Esophagus muscularis mucosa (tissue), 4 donors: ENCODE measurements at regions not wholly inside any gene's neighbourhood (a gene's known extent, or its start where the extent isn't known, plus 50 kb on each side); places are given as distances from the start of the nearest gene placed in this dataset.
"Not testable (repeated sequence)": the region's sequence is repeated elsewhere in the genome, so short reads cannot be mapped to it uniquely, and the experiment has no call there.

ENCODE experiments used
- DNase-seq: peaks from one replicate; pipeline ENCODE4 v3.0.0-alpha.2; 2017; ENCODE audit errors: extremely low spot score
- H3K27ac ChIP-seq, 4 donors: fragments of 200-600 bp; sonication (generic); replicated peaks in 1 of 4; 1 replicate in 3 of 4; 2 replicates in 1 of 4; pipeline ENCODE4 v1.5.1; 2016 to 2019; ENCODE audit warnings: mild to moderate bottlenecking in 1 of 4
- H3K27me3 ChIP-seq, 4 donors: fragments of 200-600 bp; sonication (generic); one replicate each; pipeline versions ENCODE4 v1.5.1 to v1.6.0; 2016 to 2019
- H3K36me3 ChIP-seq, 4 donors: fragments of 200-600 bp; sonication (generic); one replicate each; pipeline ENCODE4 v1.5.1; 2016 to 2019
- H3K4me1 ChIP-seq, 4 donors: fragments of 200-600 bp; sonication (generic); one replicate each; pipeline ENCODE4 v1.5.1; 2016 to 2019
- H3K4me3 ChIP-seq, 4 donors: fragments of 200-600 bp; sonication (generic); 1 replicate in 2 of 4; 2 replicates in 2 of 4; pipeline ENCODE4 v1.5.1; 2016 to 2019; ENCODE audit warnings: mild to moderate bottlenecking in 4 of 4, moderate library complexity in 1 of 4
- H3K9me3 ChIP-seq, 4 donors: fragments of 200-600 bp; sonication (generic); 1 replicate in 3 of 4; 2 replicates in 1 of 4; pipeline ENCODE4 v1.5.1; 2016 to 2019
- EP300 ChIP-seq: sonication (generic); formaldehyde crosslinking; IDR thresholded peaks from one replicate; pipeline ENCODE4 v1.6.1; 2017; ENCODE audit warnings: antibody characterized with exemption
- POLR2A ChIP-seq: fragments of 450-650 bp; IDR thresholded peaks from one replicate; pipeline ENCODE4 v1.6.1; 2017; ENCODE audit warnings: antibody characterized with exemption, moderate library complexity, mild to moderate bottlenecking, low read depth
- POLR2AphosphoS5 ChIP-seq, 2 donors: sonication (generic); formaldehyde crosslinking; IDR thresholded peaks; one replicate each; pipeline ENCODE4 v1.6.1; 2017; ENCODE audit warnings: antibody characterized with exemption in 2 of 2
- WGBS: methylation state at CpG from one replicate; pipeline ENCODE4 v1.1.5; 2018; 5-methylcytosine and 5-hydroxymethylcytosine counted together
- intact Hi-C: fragments of 100-400 bp; cut with DNase I; formaldehyde crosslinking; loops from one replicate; pipeline ENCODE4 v1.15.1; 2023
- TF ChIP-seq, protein P1 (sequence below), 3 experiments: fragments of 200-600 bp in 2 of 3; fragments of 450-650 bp in 1 of 3; sonication (generic) in 2 of 3; IDR thresholded peaks; one replicate each; pipeline ENCODE4 v1.5.1; 2017 to 2019; ENCODE audit warnings: antibody characterized with exemption in 3 of 3, mild to moderate bottlenecking in 2 of 3, moderate library complexity in 1 of 3

DNA sequence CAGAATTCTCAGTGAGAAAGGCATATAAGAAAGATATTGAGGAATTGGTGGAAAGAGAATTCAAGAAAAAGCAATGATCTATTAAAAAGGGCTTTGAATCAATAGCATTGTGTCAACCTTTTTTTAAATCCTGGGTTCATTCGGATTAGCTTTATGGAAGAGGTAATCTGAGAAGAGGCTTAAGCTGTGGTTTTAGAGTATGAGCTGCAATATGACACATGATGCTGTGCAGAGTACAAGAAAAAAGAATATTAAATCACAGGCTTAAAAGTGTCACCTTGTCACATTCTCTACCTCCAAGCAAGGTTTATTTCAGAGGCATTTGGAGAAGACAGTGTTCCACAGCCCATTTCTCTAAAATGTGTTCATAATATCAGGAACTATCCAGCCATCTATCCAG is 128.9 kb downstream of the RTP4 start:
- H3K36me3 ChIP-seq, result no peaks in the 10 kb centered on the region
- no peak overlapping the region for H3K4me3 ChIP-seq
- DNase-seq, result no peak
- 88% methylated on average over 1 of the region's 1 CpG for WGBS
- TF ChIP-seq POLR2A (no peak), EP300 (no peak)
- TF ChIP-seq, protein P1, sequence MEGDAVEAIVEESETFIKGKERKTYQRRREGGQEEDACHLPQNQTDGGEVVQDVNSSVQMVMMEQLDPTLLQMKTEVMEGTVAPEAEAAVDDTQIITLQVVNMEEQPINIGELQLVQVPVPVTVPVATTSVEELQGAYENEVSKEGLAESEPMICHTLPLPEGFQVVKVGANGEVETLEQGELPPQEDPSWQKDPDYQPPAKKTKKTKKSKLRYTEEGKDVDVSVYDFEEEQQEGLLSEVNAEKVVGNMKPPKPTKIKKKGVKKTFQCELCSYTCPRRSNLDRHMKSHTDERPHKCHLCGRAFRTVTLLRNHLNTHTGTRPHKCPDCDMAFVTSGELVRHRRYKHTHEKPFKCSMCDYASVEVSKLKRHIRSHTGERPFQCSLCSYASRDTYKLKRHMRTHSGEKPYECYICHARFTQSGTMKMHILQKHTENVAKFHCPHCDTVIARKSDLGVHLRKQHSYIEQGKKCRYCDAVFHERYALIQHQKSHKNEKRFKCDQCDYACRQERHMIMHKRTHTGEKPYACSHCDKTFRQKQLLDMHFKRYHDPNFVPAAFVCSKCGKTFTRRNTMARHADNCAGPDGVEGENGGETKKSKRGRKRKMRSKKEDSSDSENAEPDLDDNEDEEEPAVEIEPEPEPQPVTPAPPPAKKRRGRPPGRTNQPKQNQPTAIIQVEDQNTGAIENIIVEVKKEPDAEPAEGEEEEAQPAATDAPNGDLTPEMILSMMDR (IDR thresholded peaks at IDR 0.05), result no peak
- H3K9me3 ChIP-seq, result peaks cover 0 to 5% (median 2%) of the 10 kb centered on the region in 4 donors
- no peaks in the 10 kb centered on the region for H3K4me1 ChIP-seq
- H3K27me3 ChIP-seq, result no peaks in the 10 kb centered on the region
- no peak overlapping the region for H3K27ac ChIP-seq
- intact Hi-C loops, result no loop called here

DNA sequence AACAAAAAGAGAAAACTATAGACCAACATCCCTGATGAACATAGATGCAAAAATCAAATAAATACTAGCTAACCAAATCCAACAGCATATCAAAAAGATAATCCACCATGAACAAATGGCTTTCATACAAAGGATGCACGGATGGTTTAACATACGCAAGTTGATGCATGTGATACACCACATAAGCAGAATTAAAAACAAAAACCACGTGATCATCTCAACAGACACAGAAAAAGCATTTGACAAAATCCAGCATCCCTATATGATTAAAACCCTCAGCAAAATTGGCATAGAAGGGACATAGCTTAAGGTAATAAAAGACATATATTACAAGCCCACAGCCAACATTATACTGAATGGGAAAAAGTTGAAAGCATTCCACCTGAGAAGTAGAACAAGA is 125.9 kb downstream of the RTP4 start:
- H3K27me3 ChIP-seq, H3K4me1 ChIP-seq, H3K36me3 ChIP-seq, intact Hi-C loops, H3K4me3 ChIP-seq, H3K27ac ChIP-seq: not testable (repeated sequence)
- 83% methylated on average over 3 of the region's 3 CpGs for WGBS
- DNase-seq, result peak; percentile 19
- H3K9me3 ChIP-seq, result peaks cover 0 to 15% (median 2%) of the 10 kb centered on the region in 4 donors

DNA sequence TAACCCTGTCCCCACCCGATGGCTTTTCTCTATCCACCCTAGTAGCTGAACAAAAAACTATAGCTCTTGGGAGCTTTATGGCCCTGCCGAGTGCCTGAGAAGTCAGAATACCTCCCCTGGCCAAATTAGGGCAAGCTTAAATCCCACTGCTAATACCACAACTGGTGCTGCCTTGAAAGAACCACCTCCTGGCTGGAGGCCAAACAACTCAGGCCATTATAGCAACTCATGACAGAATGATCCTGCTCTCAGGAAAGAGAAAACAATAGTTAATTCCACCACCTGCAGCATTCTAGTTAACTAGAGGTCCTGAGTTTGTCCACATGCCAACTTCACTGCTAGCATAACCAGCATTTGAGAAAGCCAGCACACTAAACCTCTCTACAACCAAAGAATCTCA is 123.2 kb downstream of the RTP4 start:
- Histone ChIP-seq H3K36me3 (no peaks in the 10 kb centered on the region), H3K9me3 (peaks cover 0 to 15% (median 2%) of the 10 kb centered on the region in 4 donors), H3K27me3 (no peaks in the 10 kb centered on the region), H3K4me1 (no peaks in the 10 kb centered on the region), H3K4me3 (no peak overlapping the region), H3K27ac (no peak overlapping the region)
- DNase-seq, result peak; percentile 53
- TF ChIP-seq, protein P1 (IDR thresholded peaks at IDR 0.05), result no peak
- no peak for TF ChIP-seq POLR2AphosphoS5 (IDR thresholded peaks at IDR 0.05)
- TF ChIP-seq EP300, result no peak
- TF ChIP-seq POLR2A, result no peak
- WGBS, result 93% methylated on average over 2 of the region's 2 CpGs
- intact Hi-C loops, result no loop called here

DNA sequence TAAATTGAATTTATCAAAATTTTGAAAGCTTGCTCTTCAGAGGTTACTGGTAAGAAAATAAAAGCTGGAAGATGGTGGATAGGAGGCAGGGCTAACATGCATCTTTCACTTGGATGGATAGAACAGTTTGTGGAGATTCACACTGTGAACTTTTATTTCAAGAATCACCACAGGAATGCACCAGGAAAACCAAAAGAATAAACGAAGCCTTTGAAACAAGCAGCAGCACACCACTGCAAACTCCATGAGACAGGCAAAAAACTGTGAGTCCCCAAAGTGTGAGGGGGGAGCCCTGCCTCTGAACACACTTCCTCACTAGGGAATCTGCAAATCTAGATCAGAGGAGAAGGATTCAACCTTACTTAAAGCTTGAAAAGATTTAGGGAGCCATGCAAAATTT is 122.2 kb downstream of the RTP4 start:
- no peaks in the 10 kb centered on the region for H3K36me3 ChIP-seq

DNA sequence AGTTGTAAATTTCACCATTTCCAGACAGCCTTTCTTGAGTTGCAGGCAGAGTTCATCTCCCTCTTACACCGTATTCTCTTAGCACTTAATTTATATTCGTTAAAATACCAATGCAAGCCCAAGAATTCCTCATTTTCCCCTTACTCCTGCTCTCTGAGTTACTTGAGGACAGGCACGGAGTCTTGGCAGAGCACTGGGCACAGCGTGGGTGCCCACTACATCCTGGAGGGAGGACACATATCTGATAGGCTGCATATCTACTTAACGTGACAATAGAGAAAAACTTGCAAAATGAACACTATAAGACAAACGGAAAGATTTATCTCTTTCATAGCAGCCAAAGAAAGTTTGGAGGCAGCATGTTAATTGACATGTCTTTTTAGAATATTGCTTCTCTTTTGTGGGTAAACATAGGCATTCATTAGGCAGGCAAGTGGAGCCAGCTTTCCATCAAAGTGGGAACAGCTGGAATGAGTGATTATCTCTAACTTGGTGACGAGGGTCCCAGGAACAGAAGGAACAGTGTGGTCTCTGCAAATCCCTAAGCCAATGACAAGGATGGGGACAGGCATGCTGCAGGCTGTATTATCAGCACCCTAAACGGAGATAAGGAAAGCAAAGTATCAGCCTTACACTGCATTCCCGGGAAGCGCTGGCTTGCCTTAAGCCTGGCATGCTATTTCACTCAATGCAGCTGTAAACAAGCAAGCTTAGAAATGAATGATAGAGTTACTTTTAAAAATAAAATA is 116.5 kb downstream of the RTP4 start:
- no peak for DNase-seq
- Histone ChIP-seq H3K4me3 (no peak overlapping the region), H3K4me1 (no peaks in the 10 kb centered on the region), H3K9me3 (no peaks in the 10 kb centered on the region), H3K27ac (no peak overlapping the region), H3K36me3 (no peaks in the 10 kb centered on the region), H3K27me3 (peaks cover 0 to 8% (median 0%) of the 10 kb centered on the region in 4 donors)
- TF ChIP-seq POLR2AphosphoS5 (IDR thresholded peaks at IDR 0.05) (no peak), POLR2A (no peak), EP300 (no peak)
- TF ChIP-seq, protein P1 (IDR thresholded peaks at IDR 0.05), result no peak
- intact Hi-C loops, result no loop called here
- WGBS, result 57% methylated on average over 10 of the region's 10 CpGs

More for the DNA sequence above, 122.2 kb downstream of the RTP4 start:
- Histone ChIP-seq H3K9me3 (peaks cover 0 to 15% (median 2%) of the 10 kb centered on the region in 4 donors), H3K27ac (no peak overlapping the region), H3K27me3 (no peaks in the 10 kb centered on the region), H3K4me1 (no peaks in the 10 kb centered on the region), H3K4me3 (no peak overlapping the region)
- no peak for DNase-seq
- WGBS, result 67% methylated on average over 1 of the region's 1 CpG
- TF ChIP-seq POLR2AphosphoS5 (IDR thresholded peaks at IDR 0.05) (no peak), POLR2A (no peak), EP300 (no peak)
- TF ChIP-seq, protein P1 (IDR thresholded peaks at IDR 0.05), result no peak
- intact Hi-C loops, result no loop called here
